T-helper 17 cell (primary cell): ENCODE measurements at regions not wholly inside any gene's neighbourhood (a gene's known extent, or its start where the extent isn't known, plus 50 kb on each side); places are given as distances from the start of the nearest gene placed in this dataset.

Source experiments
- ATAC-seq: fragments of 150-1000 bp; cut with Tn5 transposase; 2 replicates; pipeline ENCODE4 v1.10.0; 2021; ENCODE audit warnings: mild to moderate bottlenecking, moderate library complexity
- DNase-seq, 3 donors: peaks; one replicate each; pipeline versions ENCODE4 v3.0.0 to v3.0.0-alpha.2; 2020 to 2021
- H3K9me3 ChIP-seq: one replicate; pipeline ENCODE4 v1.7.0; 2013; ENCODE audit warnings: low read length, mild to moderate bottlenecking; ENCODE audit not compliant: control insufficient read depth, poor library complexity, severe bottlenecking
- H3K27ac Mint-ChIP-seq: one replicate; pipeline ENCODE4 v1.8.0; 2022; ENCODE audit warnings: mild to moderate bottlenecking, moderate library complexity, mixed read lengths
- H3K27me3 Mint-ChIP-seq: one replicate; pipeline ENCODE4 v1.8.0; 2022; ENCODE audit warnings: mixed read lengths
- H3K36me3 Mint-ChIP-seq: one replicate; pipeline ENCODE4 v1.8.0; 2022; ENCODE audit warnings: low read depth, mixed read lengths
- H3K4me1 Mint-ChIP-seq: one replicate; pipeline ENCODE4 v1.8.0; 2022; ENCODE audit warnings: mild to moderate bottlenecking, mixed read lengths
- H3K4me3 Mint-ChIP-seq: one replicate; pipeline ENCODE4 v1.8.0; 2022; ENCODE audit warnings: mild to moderate bottlenecking, moderate library complexity, mixed read lengths

GRCh38 chr4:20096911-20097310, 154.8 kb upstream of the SLIT2 start:
- no peaks in the 10 kb centered on the region for H3K4me1 Mint-ChIP-seq
- no peaks in the 10 kb centered on the region for H3K27me3 Mint-ChIP-seq
- H3K4me3 Mint-ChIP-seq: no peak overlapping the region

GRCh38 chr4:20095805-20096541, 155.7 kb upstream of the SLIT2 start:
- H3K27ac Mint-ChIP-seq: no peak overlapping the region
- H3K36me3 Mint-ChIP-seq: no peaks in the 10 kb centered on the region
- H3K4me3 Mint-ChIP-seq: no peak overlapping the region
- no peak for DNase-seq
- no peak for ATAC-seq
- H3K4me1 Mint-ChIP-seq: no peaks in the 10 kb centered on the region
- H3K9me3 ChIP-seq: no peaks in the 10 kb centered on the region
- no peaks in the 10 kb centered on the region for H3K27me3 Mint-ChIP-seq

More at GRCh38 chr4:20096911-20097310, 154.8 kb upstream of the SLIT2 start:
- no peaks in the 10 kb centered on the region for H3K36me3 Mint-ChIP-seq
- H3K27ac Mint-ChIP-seq: no peak overlapping the region
- no peaks in the 10 kb centered on the region for H3K9me3 ChIP-seq
- ATAC-seq (no peak), DNase-seq (no peak)

- no peak for ATAC-seq
- no peak for DNase-seq
- no peaks in the 10 kb centered on the region for H3K9me3 ChIP-seq
- no peaks in the 10 kb centered on the region for H3K36me3 Mint-ChIP-seq
- no peak overlapping the region for H3K27ac Mint-ChIP-seq
- no peaks in the 10 kb centered on the region for H3K27me3 Mint-ChIP-seq
- no peak overlapping the region for H3K4me3 Mint-ChIP-seq
- no peaks in the 10 kb centered on the region for H3K4me1 Mint-ChIP-seq
Measured at GRCh38 chr4:20091781-20092180, 159.9 kb upstream of the SLIT2 start.

GRCh38 chr4:20087522-20087911, 164.2 kb upstream of the SLIT2 start:
- Mint-ChIP-seq H3K36me3 (no peaks in the 10 kb centered on the region), H3K27me3 (no peaks in the 10 kb centered on the region)

GRCh38 chr4:20086799-20087521, 164.7 kb upstream of the SLIT2 start:
- Mint-ChIP-seq H3K36me3 (no peaks in the 10 kb centered on the region), H3K4me1 (no peaks in the 10 kb centered on the region), H3K27me3 (no peaks in the 10 kb centered on the region), H3K4me3 (no peak overlapping the region), H3K27ac (no peak overlapping the region)
- DNase-seq (no peak), ATAC-seq (no peak)
- H3K9me3 ChIP-seq: no peaks in the 10 kb centered on the region

More at GRCh38 chr4:20087522-20087911, 164.2 kb upstream of the SLIT2 start:
- ATAC-seq (no peak), DNase-seq (no peak)
- no peaks in the 10 kb centered on the region for H3K9me3 ChIP-seq
- no peak overlapping the region for H3K4me3 Mint-ChIP-seq
- no peak overlapping the region for H3K27ac Mint-ChIP-seq
- no peaks in the 10 kb centered on the region for H3K4me1 Mint-ChIP-seq

- ATAC-seq: no peak
- H3K27ac Mint-ChIP-seq: no peak overlapping the region
- DNase-seq: no peak
Measured at GRCh38 chr4:20086067-20086798, 165.5 kb upstream of the SLIT2 start.

GRCh38 chr4:20085653-20086052, 166.1 kb upstream of the SLIT2 start:
- H3K36me3 Mint-ChIP-seq: no peaks in the 10 kb centered on the region
- DNase-seq: no peak
- H3K9me3 ChIP-seq: no peaks in the 10 kb centered on the region
- H3K27ac Mint-ChIP-seq: no peak overlapping the region
- no peak for ATAC-seq
- H3K27me3 Mint-ChIP-seq: no peaks in the 10 kb centered on the region
- no peak overlapping the region for H3K4me3 Mint-ChIP-seq
- H3K4me1 Mint-ChIP-seq: no peaks in the 10 kb centered on the region

More at GRCh38 chr4:20086067-20086798, 165.5 kb upstream of the SLIT2 start:
- H3K27me3 Mint-ChIP-seq: no peaks in the 10 kb centered on the region
- no peaks in the 10 kb centered on the region for H3K4me1 Mint-ChIP-seq
- no peaks in the 10 kb centered on the region for H3K9me3 ChIP-seq
- no peak overlapping the region for H3K4me3 Mint-ChIP-seq
- no peaks in the 10 kb centered on the region for H3K36me3 Mint-ChIP-seq

- Mint-ChIP-seq H3K36me3 (no peaks in the 10 kb centered on the region), H3K4me1 (no peaks in the 10 kb centered on the region), H3K4me3 (no peak overlapping the region), H3K27ac (no peak overlapping the region), H3K27me3 (no peaks in the 10 kb centered on the region)
- ATAC-seq (no peak), DNase-seq (no peak)
- H3K9me3 ChIP-seq: no peaks in the 10 kb centered on the region
Measured at GRCh38 chr4:20085156-20085555, 166.5 kb upstream of the SLIT2 start.

GRCh38 chr4:20084488-20084887, 167.2 kb upstream of the SLIT2 start:
- Mint-ChIP-seq H3K27me3 (no peaks in the 10 kb centered on the region), H3K27ac (no peak overlapping the region), H3K4me1 (no peaks in the 10 kb centered on the region), H3K4me3 (no peak overlapping the region), H3K36me3 (no peaks in the 10 kb centered on the region)
- DNase-seq (no peak), ATAC-seq (no peak)
- no peaks in the 10 kb centered on the region for H3K9me3 ChIP-seq

- no peak for DNase-seq
- no peak for ATAC-seq
Measured at GRCh38 chr4:20078644-20079043, 173.1 kb upstream of the SLIT2 start.

GRCh38 chr4:20075248-20075871, 176.3 kb upstream of the SLIT2 start:
- DNase-seq (no peak), ATAC-seq (no peak)
- Mint-ChIP-seq H3K27me3 (no peaks in the 10 kb centered on the region), H3K4me1 (no peaks in the 10 kb centered on the region), H3K27ac (no peak overlapping the region), H3K36me3 (no peaks in the 10 kb centered on the region), H3K4me3 (no peak overlapping the region)
- no peaks in the 10 kb centered on the region for H3K9me3 ChIP-seq

More at GRCh38 chr4:20078644-20079043, 173.1 kb upstream of the SLIT2 start:
- Mint-ChIP-seq H3K36me3 (no peaks in the 10 kb centered on the region), H3K27ac (no peak overlapping the region), H3K27me3 (no peaks in the 10 kb centered on the region), H3K4me3 (no peak overlapping the region), H3K4me1 (no peaks in the 10 kb centered on the region)
- no peaks in the 10 kb centered on the region for H3K9me3 ChIP-seq

- H3K27me3 Mint-ChIP-seq: no peaks in the 10 kb centered on the region
- no peak for DNase-seq
- no peaks in the 10 kb centered on the region for H3K9me3 ChIP-seq
- no peak overlapping the region for H3K27ac Mint-ChIP-seq
- no peaks in the 10 kb centered on the region for H3K36me3 Mint-ChIP-seq
- no peak overlapping the region for H3K4me3 Mint-ChIP-seq
- no peaks in the 10 kb centered on the region for H3K4me1 Mint-ChIP-seq
- no peak for ATAC-seq
Measured at GRCh38 chr4:20074450-20074849, 177.3 kb upstream of the SLIT2 start.

GRCh38 chr4:20065952-20066351, 185.8 kb upstream of the SLIT2 start:
- no peaks in the 10 kb centered on the region for H3K36me3 Mint-ChIP-seq
- DNase-seq: no peak
- H3K4me1 Mint-ChIP-seq: no peaks in the 10 kb centered on the region
- no peaks in the 10 kb centered on the region for H3K27me3 Mint-ChIP-seq
- H3K9me3 ChIP-seq: no peaks in the 10 kb centered on the region
- H3K4me3 Mint-ChIP-seq: no peak overlapping the region
- ATAC-seq: no peak
- H3K27ac Mint-ChIP-seq: no peak overlapping the region
